ENCODE measurements at regions not wholly inside any gene's neighbourhood (a gene's known extent, or its start where the extent isn't known, plus 50 kb on each side); places are given as distances from the start of the nearest gene placed in this dataset.

DNA sequence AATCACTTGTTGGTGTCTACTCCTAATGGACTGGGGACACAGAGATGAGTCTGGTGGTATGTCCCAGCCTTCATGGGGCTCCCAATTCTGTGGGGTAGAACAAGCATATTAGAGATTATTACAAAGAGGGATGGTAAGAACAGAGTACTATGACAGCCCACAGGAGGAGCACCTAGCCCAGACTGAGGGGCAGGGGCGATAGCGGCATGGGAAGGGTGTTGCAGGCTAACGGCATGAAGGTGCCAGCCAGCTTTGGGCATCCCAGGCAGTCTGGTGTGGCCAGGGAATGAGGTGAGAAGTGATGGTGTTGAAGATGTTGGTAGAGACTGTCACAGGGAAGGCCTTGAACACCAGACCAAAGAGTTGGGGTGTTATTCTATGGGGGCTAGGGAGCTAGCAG lies 280.0 kb downstream of the RPS24 start:
- RAD21 ChIA-PET (ENCODE audit: low non-redundant PET in 1 of 2, low total read pairs in 2 of 2, uncharacterized antibody in 2 of 2, unreplicated experiment in 2 of 2) = no interaction called here
- no peak overlapping the region for H3K27ac ChIP-seq (ENCODE audit: low read depth, low read length)
- H3K27me3 ChIP-seq (ENCODE audit: insufficient read depth, low read length) = peaks cover 17% of the 10 kb centered on the region; the same call in 1 of the 2 replicates
- H3K9me2 ChIP-seq (ENCODE audit: insufficient read depth) = no peaks in the 10 kb centered on the region
- POLR2A ChIA-PET = no interaction called here
- H3K4me2 ChIP-seq (ENCODE audit: low read length) = no peak overlapping the region
- H3K79me2 ChIP-seq (ENCODE audit: insufficient read depth, low read length) = no peaks in the 10 kb centered on the region
- no peaks in the 10 kb centered on the region for H4K20me1 ChIP-seq (ENCODE audit: insufficient read depth)
- no peak overlapping the region for H3K9ac ChIP-seq (ENCODE audit: low read length)
- intact Hi-C loops (cut with micrococcal nuclease) = no loop called here
- no peaks in the 10 kb centered on the region for H3K9me3 ChIP-seq (ENCODE audit: control insufficient read depth in 1 of 2, insufficient read depth in 1 of 2, low read depth in 1 of 2, low read length in 2 of 2)
- no peak for ATAC-seq
- H2AFZ ChIP-seq (ENCODE audit: low read depth, low read length, poor library complexity, severe bottlenecking) = no peak overlapping the region
- CTCF ChIA-PET = no interaction called here
- H3K4me3 ChIP-seq (replicated peaks in 1 of 2; ENCODE audit: low read depth in 1 of 2, low read length in 2 of 2) = no peak overlapping the region
- no peaks in the 10 kb centered on the region for H3K36me3 ChIP-seq (ENCODE audit: control insufficient read depth in 1 of 2, insufficient read depth in 2 of 2, low read length in 2 of 2)
- no peak for DNase-seq (ENCODE audit: low read depth, low spot score)
- no peaks in the 10 kb centered on the region for H3K4me1 ChIP-seq (ENCODE audit: control insufficient read depth in 1 of 2, insufficient read depth in 2 of 2, low read length in 2 of 2)
- TF ChIP-seq TCF7L2 (IDR thresholded peaks at IDR 0.05; ENCODE audit: borderline replicate concordance, extremely low read depth, insufficient read depth, insufficient read length) = no peak
- TF ChIP-seq, protein P1, sequence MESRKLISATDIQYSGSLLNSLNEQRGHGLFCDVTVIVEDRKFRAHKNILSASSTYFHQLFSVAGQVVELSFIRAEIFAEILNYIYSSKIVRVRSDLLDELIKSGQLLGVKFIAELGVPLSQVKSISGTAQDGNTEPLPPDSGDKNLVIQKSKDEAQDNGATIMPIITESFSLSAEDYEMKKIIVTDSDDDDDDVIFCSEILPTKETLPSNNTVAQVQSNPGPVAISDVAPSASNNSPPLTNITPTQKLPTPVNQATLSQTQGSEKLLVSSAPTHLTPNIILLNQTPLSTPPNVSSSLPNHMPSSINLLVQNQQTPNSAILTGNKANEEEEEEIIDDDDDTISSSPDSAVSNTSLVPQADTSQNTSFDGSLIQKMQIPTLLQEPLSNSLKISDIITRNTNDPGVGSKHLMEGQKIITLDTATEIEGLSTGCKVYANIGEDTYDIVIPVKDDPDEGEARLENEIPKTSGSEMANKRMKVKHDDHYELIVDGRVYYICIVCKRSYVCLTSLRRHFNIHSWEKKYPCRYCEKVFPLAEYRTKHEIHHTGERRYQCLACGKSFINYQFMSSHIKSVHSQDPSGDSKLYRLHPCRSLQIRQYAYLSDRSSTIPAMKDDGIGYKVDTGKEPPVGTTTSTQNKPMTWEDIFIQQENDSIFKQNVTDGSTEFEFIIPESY (IDR thresholded peaks at IDR 0.05; ENCODE audit: extremely low read depth, insufficient replicate concordance, low read length) = no peak
- no TSS peak for BruUV-seq (replicated peaks)

GRCh38 chr10:78314651-78315050 lies 281.0 kb downstream of the RPS24 start:
- H3K9ac ChIP-seq (ENCODE audit: low read length) = no peak overlapping the region
- no peaks in the 10 kb centered on the region for H3K36me3 ChIP-seq (ENCODE audit: control insufficient read depth in 1 of 2, insufficient read depth in 2 of 2, low read length in 2 of 2)
- H3K9me3 ChIP-seq (ENCODE audit: control insufficient read depth in 1 of 2, insufficient read depth in 1 of 2, low read depth in 1 of 2, low read length in 2 of 2) = no peaks in the 10 kb centered on the region
- RAD21 ChIA-PET (ENCODE audit: low non-redundant PET in 1 of 2, low total read pairs in 2 of 2, uncharacterized antibody in 2 of 2, unreplicated experiment in 2 of 2) = no interaction called here
- POLR2A ChIA-PET = no interaction called here
- H3K9me2 ChIP-seq (ENCODE audit: insufficient read depth) = no peaks in the 10 kb centered on the region
- intact Hi-C loops (cut with micrococcal nuclease) = no loop called here
- DNase-seq (ENCODE audit: low read depth, low spot score) (no peak), ATAC-seq (no peak)
- no peaks in the 10 kb centered on the region for H3K4me1 ChIP-seq (ENCODE audit: control insufficient read depth in 1 of 2, insufficient read depth in 2 of 2, low read length in 2 of 2)
- TF ChIP-seq POLR2AphosphoS5 (IDR thresholded peaks at IDR 0.05; ENCODE audit: low read depth, low read length) (no peak), ZFX (IDR thresholded peaks at IDR 0.05) (no peak), SRF (IDR thresholded peaks at IDR 0.05; ENCODE audit: low read depth) (no peak), REST (IDR thresholded peaks at IDR 0.05; ENCODE audit: low read depth) (no peak), EZH2 (IDR thresholded peaks at IDR 0.05) (no peak), JUND (IDR thresholded peaks at IDR 0.05) (no peak), SIN3A (IDR thresholded peaks at IDR 0.05; ENCODE audit: low read depth) (no peak)
- H3K79me2 ChIP-seq (ENCODE audit: insufficient read depth, low read length) = no peaks in the 10 kb centered on the region
- H3K4me3 ChIP-seq (replicated peaks in 1 of 2; ENCODE audit: low read depth in 1 of 2, low read length in 2 of 2) = no peak overlapping the region
- CTCF ChIA-PET = no interaction called here
- H2AFZ ChIP-seq (ENCODE audit: low read depth, low read length, poor library complexity, severe bottlenecking) = no peak overlapping the region
- no peak overlapping the region for H3K4me2 ChIP-seq (ENCODE audit: low read length)
- no peaks in the 10 kb centered on the region for H4K20me1 ChIP-seq (ENCODE audit: insufficient read depth)
- no TSS peak for BruUV-seq (replicated peaks)
- H3K27me3 ChIP-seq (ENCODE audit: insufficient read depth, low read length) = 0 out of 2 replicates have a peak, but pooled peaks cover 8% of the 10 kb centered on the region
- no peak overlapping the region for H3K27ac ChIP-seq (ENCODE audit: low read depth, low read length)

Measured in HCT116 (cell line).